Activated CD8-positive, alpha-beta memory T cell treated with anti-CD3 and anti-CD28 coated beads, Interleukin-2, amount 50 U/mL, for 1 hour (primary cell): ENCODE measurements at regions not wholly inside any gene's neighbourhood (a gene's known extent, or its start where the extent isn't known, plus 50 kb on each side); places are given as distances from the start of the nearest gene placed in this dataset.
"Not testable (repeated sequence)": the region's sequence is repeated elsewhere in the genome, so short reads cannot be mapped to it uniquely, and the experiment has no call there.

Experiments used
- DNase-seq: peaks from one replicate; pipeline ENCODE4 v3.0.0-alpha.2; 2020; ENCODE audit errors: extremely low read depth

GRCh38 chr4:38382520-38382919 is 281.5 kb upstream of the KLF3 start:
- DNase-seq, result no peak

GRCh38 chr4:38383646-38384121 is 280.3 kb upstream of the KLF3 start:
- DNase-seq, result no peak

GRCh38 chr4:38385093-38386004 is 278.6 kb upstream of the KLF3 start:
- DNase-seq, result no peak

- no peak for DNase-seq
Measured at GRCh38 chr4:38386005-38386551, 277.9 kb upstream of the KLF3 start.

GRCh38 chr4:38386654-38387188 is 277.3 kb upstream of the KLF3 start:
- no peak for DNase-seq

- DNase-seq, result no peak
Measured at GRCh38 chr4:38387348-38387747, 276.7 kb upstream of the KLF3 start.

- no peak for DNase-seq
Measured at GRCh38 chr4:38387819-38388218, 276.2 kb upstream of the KLF3 start.

GRCh38 chr4:38388907-38389306 is 275.1 kb upstream of the KLF3 start:
- DNase-seq, result not testable (repeated sequence)

GRCh38 chr4:38390969-38391545 is 272.9 kb upstream of the KLF3 start:
- DNase-seq, result no peak

- no peak for DNase-seq
Measured at GRCh38 chr4:38392223-38392855, 271.7 kb upstream of the KLF3 start.

- DNase-seq, result no peak
Measured at GRCh38 chr4:38396091-38396490, 267.9 kb upstream of the KLF3 start.

- DNase-seq, result no peak
Measured at GRCh38 chr4:38396845-38397547, 267.0 kb upstream of the KLF3 start.

- no peak for DNase-seq
Measured at GRCh38 chr4:38400946-38401345, 263.1 kb upstream of the KLF3 start.

- no peak for DNase-seq
Measured at GRCh38 chr4:38406243-38406642, 257.8 kb upstream of the KLF3 start.

- DNase-seq, result no peak
Measured at GRCh38 chr4:38409852-38410251, 254.1 kb upstream of the KLF3 start.

GRCh38 chr4:38411092-38411491 is 252.9 kb upstream of the KLF3 start:
- no peak for DNase-seq

GRCh38 chr4:38411981-38412536 is 251.9 kb upstream of the KLF3 start:
- no peak for DNase-seq

GRCh38 chr4:38413524-38414341 is 250.3 kb upstream of the KLF3 start:
- DNase-seq, result no peak

GRCh38 chr4:38414410-38414809 is 249.6 kb upstream of the KLF3 start:
- DNase-seq, result no peak

- DNase-seq, result no peak
Measured at GRCh38 chr4:38415682-38416081, 248.3 kb upstream of the KLF3 start.
